ENCODE measurements at regions not wholly inside any gene's neighbourhood (a gene's known extent, or its start where the extent isn't known, plus 50 kb on each side); places are given as distances from the start of the nearest gene placed in this dataset.

DNA sequence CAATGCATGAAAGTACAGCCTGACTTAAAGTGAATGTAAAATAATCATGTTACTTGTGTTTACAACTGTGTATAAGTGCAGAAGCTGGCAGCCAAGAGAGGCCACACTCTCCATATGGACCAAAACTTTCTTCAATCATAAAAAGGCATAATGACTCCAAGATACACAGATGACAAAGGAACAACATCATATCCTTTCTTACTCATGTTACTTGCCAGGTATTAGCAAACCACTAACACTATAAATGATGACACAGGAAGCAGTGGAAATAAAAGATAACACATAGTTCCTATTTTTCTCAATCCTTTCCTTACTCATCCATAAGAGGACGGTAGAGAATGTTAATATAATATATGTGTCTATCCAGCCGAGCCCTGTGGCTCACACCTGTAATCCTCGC lies 400.0 kb upstream of the CDH2 start:
- intact Hi-C loops (cut with micrococcal nuclease): no loop called here

DNA sequence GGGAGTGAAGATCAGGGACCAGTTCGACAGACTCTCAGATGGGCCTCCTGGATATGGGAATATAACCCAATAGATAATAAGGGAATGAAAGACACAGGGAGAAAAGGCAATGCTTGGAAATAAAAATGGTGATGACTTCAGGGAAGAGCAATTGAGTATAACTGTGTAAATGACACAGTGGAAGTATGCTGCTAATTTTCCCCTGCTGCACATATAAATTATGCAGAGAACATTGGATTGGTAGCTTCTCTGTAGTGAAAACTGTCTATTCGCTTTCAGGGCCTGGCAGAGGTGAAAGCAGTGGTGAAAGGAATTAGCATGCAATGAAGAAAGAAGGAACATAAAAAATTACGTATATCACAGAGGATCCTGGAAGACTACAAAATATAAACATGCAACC lies 398.2 kb upstream of the CDH2 start:
- intact Hi-C loops (cut with micrococcal nuclease): no loop called here

DNA sequence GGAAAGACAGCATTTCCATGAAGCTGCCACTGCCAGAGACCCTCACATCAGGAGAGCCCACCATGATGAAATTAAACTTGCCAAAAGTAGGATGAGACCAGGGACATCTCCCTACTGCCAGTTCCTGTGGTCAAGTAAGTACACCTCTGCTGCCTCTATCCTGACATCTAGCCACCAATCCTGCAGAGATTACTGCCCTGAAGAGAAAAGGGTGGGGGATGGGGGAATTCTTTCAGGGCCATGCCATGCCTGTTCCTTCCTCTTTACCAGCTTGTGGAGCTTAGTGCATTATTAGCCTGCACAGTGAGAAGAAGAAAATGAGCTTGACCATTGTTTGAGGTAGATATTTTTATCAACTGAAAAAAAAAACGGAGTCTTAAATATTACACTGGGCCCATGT lies 397.2 kb upstream of the CDH2 start:
- intact Hi-C loops (cut with micrococcal nuclease): no loop called here

DNA sequence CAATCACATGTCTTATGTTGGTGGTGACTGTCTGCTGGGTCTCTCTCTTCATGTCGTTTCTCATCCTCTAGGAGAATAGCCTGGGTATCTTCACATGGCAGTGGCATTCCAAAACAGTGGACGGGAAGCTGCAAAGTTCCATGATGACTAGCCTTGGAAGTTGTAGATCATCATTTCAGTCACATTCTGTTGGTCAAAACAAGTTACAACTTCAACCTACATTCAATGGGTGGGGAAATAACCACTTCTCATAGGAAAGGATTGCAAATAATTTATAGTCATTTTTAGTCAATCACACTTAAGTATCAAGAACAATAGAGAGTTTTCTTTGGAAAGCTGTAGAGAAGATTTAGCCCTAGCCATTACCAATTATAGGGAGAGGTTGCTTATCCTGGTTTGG lies 395.0 kb upstream of the CDH2 start:
- intact Hi-C loops (cut with micrococcal nuclease): no loop called here

DNA sequence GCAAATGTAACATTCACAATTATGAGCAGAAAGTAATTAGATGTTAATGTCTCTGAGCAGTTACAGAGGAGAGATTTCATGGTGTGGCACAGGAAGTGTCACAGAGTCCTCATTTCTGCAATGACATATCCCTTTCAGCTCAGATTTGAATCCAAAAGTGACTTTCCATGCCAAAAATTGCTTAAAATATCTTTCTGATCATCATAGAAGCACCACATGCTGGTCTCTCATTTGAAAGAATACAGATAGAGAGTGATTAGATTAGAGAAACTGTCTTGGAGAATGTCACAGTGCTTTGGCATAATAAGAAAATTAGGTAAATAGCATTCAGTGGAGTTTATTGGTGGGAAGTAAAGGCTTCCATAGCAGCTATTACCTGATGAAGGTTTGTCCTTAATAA lies 383.4 kb upstream of the CDH2 start:
- intact Hi-C loops (cut with micrococcal nuclease): no loop called here

DNA sequence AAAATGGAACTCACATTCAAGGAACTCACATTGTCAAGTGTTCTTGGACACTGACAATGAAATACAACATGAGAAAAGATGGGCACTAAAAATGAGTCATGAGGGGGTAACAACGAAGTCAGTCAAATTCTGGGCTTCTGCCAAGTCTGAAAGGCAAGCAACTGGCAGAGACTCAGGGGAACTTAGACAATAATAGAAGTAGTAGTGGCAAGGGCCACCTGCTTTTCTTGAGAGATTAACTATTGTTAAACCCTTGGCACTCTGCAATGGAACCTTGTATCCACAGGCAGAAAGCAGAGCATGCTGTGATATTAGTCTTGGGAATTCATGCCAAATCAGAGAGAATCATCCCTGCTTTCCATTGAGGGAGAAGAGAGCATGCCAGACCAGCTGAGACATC lies 382.6 kb upstream of the CDH2 start:
- intact Hi-C loops (cut with micrococcal nuclease): no loop called here

DNA sequence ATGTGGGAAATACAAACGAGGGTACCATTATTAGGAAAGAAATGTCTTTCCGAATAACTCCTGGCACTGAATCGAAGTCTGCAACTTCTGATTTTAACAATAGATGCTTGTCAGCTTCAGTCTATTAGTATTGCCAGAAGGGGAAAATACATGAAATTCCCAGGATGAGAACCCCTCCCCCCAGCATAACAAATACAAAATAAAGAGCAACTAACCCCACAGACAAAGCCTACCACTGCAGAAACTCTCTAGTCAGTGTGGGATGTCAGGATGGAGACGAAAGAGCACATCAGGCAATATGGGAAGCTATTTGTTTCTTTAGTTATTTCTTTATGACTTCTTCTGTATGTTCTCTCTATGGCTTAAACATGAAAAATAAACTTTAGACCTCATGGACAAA lies 365.0 kb upstream of the CDH2 start:
- intact Hi-C loops (cut with micrococcal nuclease): no loop called here

DNA sequence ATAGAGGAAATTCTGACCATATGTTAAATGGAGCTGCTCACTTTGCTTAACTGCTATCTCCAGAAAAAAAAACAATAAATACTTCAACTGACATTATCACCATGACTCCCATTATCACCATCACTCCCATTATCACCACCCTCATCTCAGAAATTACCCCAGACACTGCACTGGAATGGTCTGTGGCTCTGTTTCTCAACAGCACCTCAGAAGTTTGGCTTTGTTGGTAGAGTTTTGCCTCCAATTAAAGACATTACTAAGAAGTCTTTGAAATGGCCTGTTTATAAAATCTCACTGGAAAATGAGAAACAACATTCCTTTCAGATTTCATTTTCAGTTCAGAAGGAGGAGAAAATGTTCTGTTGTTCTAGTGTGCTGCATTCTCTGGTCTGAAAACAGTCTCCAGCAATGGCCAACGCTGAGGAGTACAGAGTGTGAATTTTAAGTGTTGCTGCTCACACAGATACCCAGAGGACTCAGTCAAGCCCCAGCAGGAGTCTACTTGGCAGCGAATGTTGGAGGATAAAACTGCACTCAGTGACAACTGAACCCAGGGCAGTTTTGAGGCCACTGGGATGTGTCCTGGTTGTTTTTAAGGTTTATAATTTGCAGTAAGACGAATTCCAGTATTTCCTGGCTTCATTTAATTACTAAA lies 364.5 kb upstream of the CDH2 start:
- intact Hi-C loops (cut with micrococcal nuclease): no loop called here

DNA sequence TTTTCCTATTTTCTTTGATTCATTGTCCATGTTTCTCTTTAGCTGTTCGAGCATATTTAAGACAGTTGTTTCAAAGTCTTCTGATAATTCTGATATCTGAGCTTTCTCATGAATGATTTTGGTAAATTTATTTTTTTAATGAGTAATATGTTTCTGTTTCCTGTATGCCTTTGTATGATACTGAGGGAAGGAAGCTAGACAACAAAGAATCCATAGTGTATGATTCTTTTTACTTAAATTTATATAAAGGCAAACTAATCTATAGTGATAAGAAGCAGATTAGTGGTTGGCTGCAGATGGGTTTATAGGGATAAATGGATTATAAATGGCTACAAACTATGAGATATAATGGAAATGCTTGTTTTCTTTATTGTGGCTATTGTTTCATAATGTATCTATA lies 352.7 kb upstream of the CDH2 start:
- intact Hi-C loops (cut with micrococcal nuclease): no loop called here

DNA sequence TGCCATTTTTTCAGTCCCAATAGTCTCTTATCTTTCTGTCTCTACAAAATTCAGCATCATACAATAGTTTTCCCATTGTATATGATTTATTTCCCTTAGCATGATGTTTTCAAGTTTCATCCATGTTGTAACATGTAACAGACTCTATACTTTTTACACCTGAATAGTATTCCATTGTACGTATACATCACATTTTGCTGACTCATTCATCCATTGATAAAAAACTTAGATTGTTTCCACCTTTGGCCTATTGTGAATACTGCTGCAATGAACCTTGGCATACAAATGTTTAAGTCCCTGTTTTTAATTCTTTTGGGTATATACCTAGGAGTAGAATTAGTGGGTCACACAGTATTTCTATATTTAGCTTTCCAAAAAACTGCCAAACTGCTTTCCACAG lies 349.3 kb upstream of the CDH2 start:
- intact Hi-C loops (cut with micrococcal nuclease): no loop called here

DNA sequence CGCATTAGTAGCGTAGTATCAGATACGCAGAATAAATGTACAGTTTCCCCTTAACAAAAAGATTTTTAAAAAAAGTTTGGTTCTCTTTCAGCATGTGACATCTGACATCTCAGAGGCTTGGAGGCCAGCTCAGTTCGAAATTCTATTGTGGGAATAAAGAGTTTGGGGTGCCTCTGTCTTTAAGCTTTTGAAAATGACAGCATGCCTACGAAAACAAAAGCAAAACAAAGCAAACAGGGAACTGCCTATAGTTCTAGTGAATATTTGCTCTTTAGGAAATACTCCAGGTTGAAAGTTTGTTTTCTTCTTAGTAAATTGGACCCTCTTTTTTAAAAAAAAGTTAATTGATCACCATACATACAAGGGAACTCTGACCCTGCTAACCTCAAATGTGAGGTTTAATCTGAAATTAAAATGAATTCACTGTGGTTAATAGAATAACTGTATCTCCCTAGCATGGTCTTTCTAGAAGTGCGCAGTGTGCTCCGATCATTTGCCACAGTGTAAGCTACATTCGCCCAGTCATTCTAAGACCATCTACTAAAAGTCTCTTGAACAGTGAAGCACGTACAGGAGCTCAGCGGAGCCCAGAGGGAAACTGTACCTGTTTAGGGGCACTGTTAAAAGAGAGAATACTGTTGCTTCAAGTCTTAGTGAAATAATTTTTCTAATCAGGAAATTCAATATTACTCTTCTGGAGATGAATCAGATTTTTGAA lies 347.0 kb upstream of the CDH2 start:
- intact Hi-C loops (cut with micrococcal nuclease): no loop called here

DNA sequence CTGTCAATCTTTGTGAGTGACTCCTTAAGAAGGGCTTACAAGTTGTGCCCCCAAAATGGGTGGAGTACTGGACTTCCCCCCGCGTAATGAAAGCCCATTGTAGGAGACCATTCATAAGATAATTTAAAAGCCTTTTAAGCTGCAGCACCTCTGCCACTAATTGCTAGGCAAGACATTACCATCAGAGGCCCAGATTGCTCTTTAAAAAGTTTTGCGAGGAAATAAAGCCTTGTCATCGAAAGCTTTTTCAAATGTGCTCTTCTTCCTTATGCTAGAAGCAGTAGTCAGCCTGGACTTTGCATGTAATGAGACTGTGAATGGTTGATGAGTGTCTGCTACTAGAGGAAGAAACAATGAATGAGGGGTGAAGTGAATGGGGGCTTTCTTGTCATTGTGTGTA lies 345.3 kb upstream of the CDH2 start:
- intact Hi-C loops (cut with micrococcal nuclease): no loop called here

DNA sequence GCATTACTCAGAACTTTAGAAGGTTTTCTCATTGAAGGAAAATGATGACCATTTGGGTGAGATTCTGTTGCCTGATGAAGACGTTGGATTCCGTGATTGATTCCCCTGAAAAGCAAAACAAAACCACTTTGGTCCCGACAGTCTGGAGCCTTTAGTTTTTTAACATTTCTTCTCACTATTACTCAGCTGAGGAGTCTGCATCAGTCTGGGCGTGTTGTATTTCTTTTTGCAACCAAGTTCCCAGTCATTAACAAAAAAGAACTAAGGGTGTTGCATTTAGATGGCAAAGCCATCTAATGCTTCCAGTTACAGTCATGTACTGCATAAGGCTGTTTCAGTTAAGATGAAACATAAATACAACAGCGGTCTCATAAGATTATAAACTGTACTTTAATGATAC lies 343.1 kb upstream of the CDH2 start:
- intact Hi-C loops (cut with micrococcal nuclease): no loop called here

DNA sequence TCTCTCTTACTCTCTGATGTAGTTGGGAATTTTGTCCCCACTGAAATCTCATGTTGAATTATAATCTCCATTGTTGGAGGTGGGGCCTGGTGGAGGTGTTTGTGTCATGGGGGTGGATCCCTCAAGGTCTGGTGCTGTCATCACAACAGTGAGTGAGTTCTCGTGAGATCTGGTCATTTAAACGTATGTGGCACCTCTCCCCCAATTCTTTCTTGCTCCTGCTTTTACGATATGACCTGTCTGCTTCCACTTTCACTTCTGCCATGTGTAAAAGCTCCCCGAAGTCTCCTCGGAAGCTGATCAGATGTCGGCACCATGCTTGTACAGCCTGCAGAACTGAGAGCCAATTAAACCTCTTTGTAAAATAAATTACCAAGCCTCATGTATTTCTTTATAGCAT lies 337.8 kb upstream of the CDH2 start:
- intact Hi-C loops (cut with micrococcal nuclease): no loop called here

DNA sequence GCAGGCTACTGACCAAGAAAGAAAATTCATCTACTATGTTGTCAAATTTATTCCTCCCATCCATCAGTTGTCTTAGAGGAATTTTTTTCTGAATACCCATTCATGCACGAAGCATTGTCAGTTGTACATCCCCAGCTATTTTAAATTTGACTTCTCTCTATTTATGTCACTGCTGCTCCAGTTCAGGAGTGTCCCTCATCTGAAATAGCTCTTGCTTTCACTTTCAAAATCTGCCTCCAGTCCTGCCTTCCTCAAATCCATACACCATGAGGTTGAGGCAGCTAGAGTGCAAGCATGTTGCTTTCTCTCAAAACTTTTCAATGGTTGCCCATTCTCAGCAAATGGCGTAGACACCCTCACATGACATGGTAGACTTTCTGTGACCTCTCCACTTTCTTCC lies 335.4 kb upstream of the CDH2 start:
- intact Hi-C loops (cut with micrococcal nuclease): no loop called here

DNA sequence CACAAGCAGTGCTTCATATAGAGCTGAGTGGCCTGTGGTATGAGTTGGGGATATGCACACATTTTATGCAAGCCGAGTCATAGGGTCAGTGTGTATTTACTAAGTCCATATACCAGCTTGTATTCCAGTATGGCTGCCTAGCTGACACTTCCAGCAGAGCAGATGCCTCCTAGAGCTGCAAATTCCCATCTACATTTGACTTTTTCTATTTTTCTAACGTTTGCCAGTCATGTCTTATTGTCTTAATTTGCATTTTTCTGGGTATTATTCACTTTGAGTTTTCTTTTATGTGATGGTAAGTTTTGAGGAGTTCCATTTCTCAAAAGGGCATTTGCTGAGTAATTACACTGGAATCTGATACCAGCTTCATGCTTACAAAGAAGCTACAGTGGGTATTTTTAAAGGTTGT lies 334.5 kb upstream of the CDH2 start:
- intact Hi-C loops (cut with micrococcal nuclease): no loop called here

DNA sequence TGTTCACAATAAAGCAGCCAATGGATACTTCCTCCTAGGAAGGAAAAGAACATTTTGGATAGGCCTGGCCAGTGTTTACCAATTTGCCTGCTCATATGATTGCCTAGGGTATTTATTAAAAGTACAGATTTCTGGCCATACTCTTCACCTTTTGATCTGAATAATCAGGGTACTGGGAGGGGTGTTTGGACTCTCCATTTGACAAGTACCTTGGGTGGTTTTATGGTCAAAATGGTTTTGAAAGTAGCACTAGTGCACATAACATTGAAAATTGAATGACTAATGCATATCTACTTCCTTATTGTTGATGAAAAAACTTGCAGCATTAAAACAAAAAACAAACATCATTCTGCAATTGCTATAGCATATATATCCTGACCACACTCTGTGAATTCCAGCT lies 333.3 kb upstream of the CDH2 start:
- intact Hi-C loops (cut with micrococcal nuclease): no loop called here

DNA sequence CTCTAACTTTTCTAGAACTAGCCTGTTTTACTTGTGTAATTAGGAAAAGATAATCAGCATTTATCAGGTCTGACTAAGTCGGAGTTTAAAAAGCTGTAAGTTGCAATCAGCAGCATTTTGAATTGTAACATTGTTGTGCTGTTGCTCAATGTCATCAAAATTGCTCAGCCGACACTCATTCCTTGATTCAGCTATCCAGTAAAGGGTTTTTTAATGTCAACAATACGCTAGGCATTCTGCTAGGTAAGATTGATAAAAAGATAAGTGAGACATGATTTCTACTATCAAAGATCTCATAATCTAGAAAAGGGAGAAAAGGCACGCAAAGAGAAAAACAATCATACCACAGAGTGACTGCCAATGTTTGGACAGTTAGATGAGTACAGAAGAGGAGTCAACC lies 327.1 kb upstream of the CDH2 start:
- intact Hi-C loops (cut with micrococcal nuclease): no loop called here

DNA sequence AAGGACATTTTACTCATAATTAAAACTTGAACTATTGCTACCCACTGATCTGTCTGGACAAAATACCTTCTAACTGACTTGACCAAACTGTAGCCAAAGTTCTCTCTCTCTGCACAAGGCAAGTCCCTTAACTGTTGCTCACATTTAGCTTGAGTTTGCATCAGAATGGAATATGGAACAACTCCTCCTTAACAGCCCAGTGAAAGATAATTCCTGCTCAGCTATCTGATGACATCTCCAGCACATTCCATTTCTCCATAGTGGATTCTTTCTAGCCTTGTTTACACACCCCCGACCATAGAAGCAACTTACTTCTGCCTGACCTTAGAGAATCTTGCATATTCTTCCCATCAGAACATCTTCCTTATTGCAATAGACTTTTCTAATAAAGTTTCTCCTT lies 317.2 kb upstream of the CDH2 start:
- intact Hi-C loops (cut with micrococcal nuclease): no loop called here

DNA sequence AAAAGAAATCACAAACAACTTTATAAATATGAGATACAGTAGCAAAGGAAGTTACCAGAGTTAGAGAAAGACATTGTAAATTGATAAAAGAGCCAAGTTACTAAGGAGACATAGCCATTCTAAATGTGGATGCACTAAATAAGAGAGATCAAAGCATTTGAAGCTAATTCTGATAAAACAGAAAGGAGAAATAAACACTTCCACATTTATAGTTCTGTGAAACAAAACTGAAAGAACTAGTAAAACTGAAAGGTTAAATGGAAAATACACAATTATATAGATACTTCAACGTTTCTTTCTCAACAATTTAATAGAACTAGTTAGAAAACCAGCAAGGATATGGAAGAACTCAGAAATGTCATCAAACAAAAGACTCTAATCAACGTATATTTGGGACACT lies 309.0 kb upstream of the CDH2 start:
- intact Hi-C loops (cut with micrococcal nuclease): no loop called here

DNA sequence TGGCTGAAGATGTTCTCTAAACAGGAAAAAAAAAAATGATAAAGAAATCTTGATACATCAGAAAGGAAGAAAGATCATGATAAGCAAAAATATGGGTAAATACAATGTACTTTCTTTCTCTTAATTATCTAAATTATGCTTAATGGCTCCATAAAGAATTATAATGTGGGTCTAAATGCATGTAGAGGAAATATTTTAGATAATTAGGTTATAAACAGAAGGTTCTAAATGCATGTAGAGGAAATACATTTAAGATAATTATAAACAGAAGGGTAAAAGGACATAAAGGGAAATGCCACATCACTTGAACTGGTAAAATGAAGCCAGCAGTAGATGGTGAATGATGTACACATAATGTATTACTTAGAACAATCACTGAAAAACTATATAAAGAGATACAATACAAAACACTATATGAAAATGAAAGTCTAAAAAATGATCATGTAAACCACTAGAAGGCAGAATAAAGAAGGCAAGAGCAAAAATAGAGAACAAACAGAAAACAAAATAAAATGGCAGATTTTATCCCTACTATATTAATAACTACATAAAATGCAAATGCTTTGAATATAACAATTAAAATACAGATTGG lies 308.4 kb upstream of the CDH2 start:
- intact Hi-C loops (cut with micrococcal nuclease): no loop called here

DNA sequence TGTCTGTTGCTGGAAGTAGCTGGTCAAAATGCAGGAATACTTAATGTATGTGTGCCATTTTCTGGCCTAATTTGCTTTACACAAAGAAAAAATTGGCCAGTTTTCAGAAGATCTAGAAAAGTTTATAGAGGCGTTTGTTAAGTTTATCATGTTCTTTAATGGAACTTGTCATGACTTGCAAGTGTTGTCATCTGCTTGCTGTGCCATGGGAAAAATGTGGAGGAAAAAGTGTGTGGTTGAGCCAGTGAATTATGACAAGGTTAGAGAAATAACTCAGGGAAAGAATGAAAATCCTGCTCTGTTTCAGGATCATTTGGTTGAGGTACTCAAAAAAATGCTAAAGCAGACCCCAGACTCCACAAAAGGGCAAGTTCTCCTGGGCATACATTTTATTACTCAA lies 301.6 kb upstream of the CDH2 start:
- intact Hi-C loops (cut with micrococcal nuclease): no loop called here

DNA sequence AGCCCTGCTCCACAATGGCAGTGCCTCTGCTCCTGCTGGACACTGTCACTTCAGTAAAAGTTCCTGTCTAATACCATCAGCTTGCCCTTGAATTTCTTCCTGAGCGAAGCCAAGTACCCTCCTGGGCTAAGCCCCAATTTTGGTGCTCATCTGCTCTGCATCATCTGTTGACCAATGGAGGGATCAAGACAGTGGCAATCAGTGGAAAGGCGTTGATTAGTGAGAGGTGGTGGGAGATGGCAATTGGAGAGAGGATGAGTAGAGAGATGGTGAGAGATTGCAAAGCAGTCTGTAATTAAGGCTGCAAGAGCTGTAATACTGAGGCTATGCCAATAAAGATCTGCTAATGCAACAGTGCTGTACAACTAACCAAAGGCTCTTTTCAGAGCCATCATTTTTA lies 299.4 kb upstream of the CDH2 start:
- intact Hi-C loops (cut with micrococcal nuclease): no loop called here

All from T-helper 1 cell treated with Interleukin-12 subunit alpha and Interleukin-12 subunit beta and Interleukin-4 antibody, amounts not matched to agents 30 ng/mL and 1 ng/mL, for 36 hours (primary cell).